ENCODE measurements at regions not wholly inside any gene's neighbourhood (a gene's known extent, or its start where the extent isn't known, plus 50 kb on each side); places are given as distances from the start of the nearest gene placed in this dataset.

GRCh38 chr12:78398750-78399149, 465.8 kb upstream of the SYT1 start:
- DNase-seq (ENCODE audit: extremely low read depth in 1 of 11, low read depth in 9 of 11, low spot score in 4 of 11) = no peak

GRCh38 chr12:78402366-78403134, 462.0 kb upstream of the SYT1 start:
- DNase-seq (ENCODE audit: extremely low read depth in 1 of 11, low read depth in 9 of 11, low spot score in 4 of 11) = no peak

GRCh38 chr12:78403136-78403535, 461.4 kb upstream of the SYT1 start:
- no peak for DNase-seq (ENCODE audit: extremely low read depth in 1 of 11, low read depth in 9 of 11, low spot score in 4 of 11)

- no peak for DNase-seq (ENCODE audit: extremely low read depth in 1 of 11, low read depth in 9 of 11, low spot score in 4 of 11)
Measured at GRCh38 chr12:78403681-78404080, 460.9 kb upstream of the SYT1 start.

GRCh38 chr12:78406213-78406612, 458.4 kb upstream of the SYT1 start:
- no peak for DNase-seq (ENCODE audit: extremely low read depth in 1 of 11, low read depth in 9 of 11, low spot score in 4 of 11)

GRCh38 chr12:78406828-78407227, 457.7 kb upstream of the SYT1 start:
- no peak for DNase-seq (ENCODE audit: extremely low read depth in 1 of 11, low read depth in 9 of 11, low spot score in 4 of 11)

GRCh38 chr12:78407722-78408121, 456.9 kb upstream of the SYT1 start:
- DNase-seq (ENCODE audit: extremely low read depth in 1 of 11, low read depth in 9 of 11, low spot score in 4 of 11) = no peak

- no peak for DNase-seq (ENCODE audit: extremely low read depth in 1 of 11, low read depth in 9 of 11, low spot score in 4 of 11)
Measured at GRCh38 chr12:78414071-78414470, 450.5 kb upstream of the SYT1 start.

- DNase-seq (ENCODE audit: extremely low read depth in 1 of 11, low read depth in 9 of 11, low spot score in 4 of 11) = no peak
Measured at GRCh38 chr12:78418919-78419318, 445.7 kb upstream of the SYT1 start.

- DNase-seq (ENCODE audit: extremely low read depth in 1 of 11, low read depth in 9 of 11, low spot score in 4 of 11) = no peak
Measured at GRCh38 chr12:78419513-78419912, 445.1 kb upstream of the SYT1 start.

- no peak for DNase-seq (ENCODE audit: extremely low read depth in 1 of 11, low read depth in 9 of 11, low spot score in 4 of 11)
Measured at GRCh38 chr12:78420991-78421390, 443.6 kb upstream of the SYT1 start.

- peak in 8 of 11 donors; percentile 5 to 38 (median 21) for DNase-seq (ENCODE audit: extremely low read depth in 1 of 11, low read depth in 9 of 11, low spot score in 4 of 11)
Measured at GRCh38 chr12:78430551-78430950, 434.0 kb upstream of the SYT1 start.

- no peak for DNase-seq (ENCODE audit: extremely low read depth in 1 of 11, low read depth in 9 of 11, low spot score in 4 of 11)
Measured at GRCh38 chr12:78431931-78432330, 432.6 kb upstream of the SYT1 start.

GRCh38 chr12:78439666-78440065, 424.9 kb upstream of the SYT1 start:
- no peak for DNase-seq (ENCODE audit: extremely low read depth in 1 of 11, low read depth in 9 of 11, low spot score in 4 of 11)

- no peak for DNase-seq (ENCODE audit: extremely low read depth in 1 of 11, low read depth in 9 of 11, low spot score in 4 of 11)
Measured at GRCh38 chr12:78441737-78442453, 422.7 kb upstream of the SYT1 start.

- no peak for DNase-seq (ENCODE audit: extremely low read depth in 1 of 11, low read depth in 9 of 11, low spot score in 4 of 11)
Measured at GRCh38 chr12:78442454-78442801, 422.1 kb upstream of the SYT1 start.

- no peak for DNase-seq (ENCODE audit: extremely low read depth in 1 of 11, low read depth in 9 of 11, low spot score in 4 of 11)
Measured at GRCh38 chr12:78446555-78446954, 418.0 kb upstream of the SYT1 start.

- DNase-seq (ENCODE audit: extremely low read depth in 1 of 11, low read depth in 9 of 11, low spot score in 4 of 11) = no peak
Measured at GRCh38 chr12:78447373-78447772, 417.2 kb upstream of the SYT1 start.

- no peak for DNase-seq (ENCODE audit: extremely low read depth in 1 of 11, low read depth in 9 of 11, low spot score in 4 of 11)
Measured at GRCh38 chr12:78448692-78449091, 415.9 kb upstream of the SYT1 start.

- DNase-seq (ENCODE audit: extremely low read depth in 1 of 11, low read depth in 9 of 11, low spot score in 4 of 11) = no peak
Measured at GRCh38 chr12:78455991-78456390, 408.6 kb upstream of the SYT1 start.

GRCh38 chr12:78457938-78458337, 406.6 kb upstream of the SYT1 start:
- no peak for DNase-seq (ENCODE audit: extremely low read depth in 1 of 11, low read depth in 9 of 11, low spot score in 4 of 11)

Data from renal cortex interstitium (tissue), 11 donors.